H1 (cell line): ENCODE measurements at regions not wholly inside any gene's neighbourhood (a gene's known extent, or its start where the extent isn't known, plus 50 kb on each side); places are given as distances from the start of the nearest gene placed in this dataset.

Experiments
- CTCF ChIA-PET: fragments of 300-600 bp; sonication (Branson Sonifier 250); formaldehyde crosslinking; loops from one replicate; lab custom pipeline; 2021; ENCODE audit not compliant: partially characterized antibody; lab: Charles Lee
- POLR2A ChIA-PET: fragments of 300-600 bp; sonication (Branson Sonifier 250); formaldehyde crosslinking; loops from one replicate; lab custom pipeline; 2021; ENCODE audit warnings: inconsistent platforms; ENCODE audit not compliant: partially characterized antibody; lab: Charles Lee
- DNase-seq, 2 experiments: peaks; one replicate each; pipeline versions ENCODE4 v3.0.0 to v3.0.0-alpha.2; 2010 to 2022; ENCODE audit warnings: low spot score in 2 of 2, low read depth in 1 of 2, mixed read lengths in 1 of 2
- FAIRE-seq: peaks from 2 replicates; lab custom pipeline; 2011; peaks lifted over from hg19 to GRCh38; lab: Jason Lieb, UNC
- H2AFZ ChIP-seq: 2 replicates; pipeline ENCODE4 v1.8.1; 2012; ENCODE audit warnings: low read length, inconsistent platforms
- H2AK5ac ChIP-seq: 2 replicates; pipeline ENCODE4 v1.6.1; 2013; ENCODE audit warnings: low read depth, low read length
- H2BK120ac ChIP-seq: replicated peaks from 2 replicates; pipeline ENCODE3; 2013; ENCODE audit warnings: low read depth, low read length, inconsistent platforms
- H2BK12ac ChIP-seq: 2 replicates; pipeline ENCODE4 v1.6.1; 2013; ENCODE audit warnings: low read depth, low read length
- H2BK15ac ChIP-seq: 2 replicates; pipeline ENCODE4 v1.6.1; 2013; ENCODE audit warnings: low read length
- H2BK20ac ChIP-seq: 2 replicates; pipeline ENCODE4 v1.6.1; 2013; ENCODE audit warnings: low read length
- H2BK5ac ChIP-seq: 2 replicates; pipeline ENCODE4 v1.6.1; 2013; ENCODE audit warnings: low read depth, low read length
- H3K14ac ChIP-seq: 2 replicates; pipeline ENCODE4 v1.6.1; 2013; ENCODE audit warnings: inconsistent platforms; ENCODE audit not compliant: insufficient read length
- H3K18ac ChIP-seq: 2 replicates; pipeline ENCODE4 v1.6.1; 2013; ENCODE audit warnings: low read length; ENCODE audit errors: extremely low read depth
- H3K23ac ChIP-seq: 2 replicates; pipeline ENCODE4 v1.6.1; 2013; ENCODE audit warnings: inconsistent platforms; ENCODE audit not compliant: insufficient read length
- H3K23me2 ChIP-seq: 2 replicates; pipeline ENCODE4 v1.6.1; 2013; ENCODE audit warnings: low read depth, low read length
- H3K27ac ChIP-seq: 2 replicates; pipeline ENCODE4 v1.6.1; 2011; ENCODE audit warnings: low read depth, low read length, inconsistent platforms
- H3K27me3 ChIP-seq, 4 experiments: replicated peaks in 1 of 4; 1 replicate in 1 of 4; 2 replicates in 3 of 4; pipeline versions ENCODE4 v1.6.1 to v1.8.1; 2011 to 2013; ENCODE audit warnings: low read length in 3 of 4, mild to moderate bottlenecking in 3 of 4, inconsistent platforms in 2 of 4, mixed read lengths in 2 of 4, moderate library complexity in 1 of 4; ENCODE audit not compliant: control insufficient read depth in 3 of 4, insufficient read depth in 3 of 4; ENCODE audit errors: extremely low read depth in 1 of 4
- H3K36me3 ChIP-seq, 4 experiments: 2 replicates each; pipeline versions ENCODE4 v1.6.1 to v1.8.1; 2011 to 2013; ENCODE audit warnings: mild to moderate bottlenecking in 4 of 4, low read length in 3 of 4, moderate library complexity in 2 of 4, control low read depth in 1 of 4, inconsistent platforms in 1 of 4; ENCODE audit not compliant: insufficient read depth in 4 of 4, control insufficient read depth in 2 of 4
- H3K4ac ChIP-seq: replicated peaks from 2 replicates; pipeline ENCODE3; 2013; ENCODE audit warnings: low read length, low read depth, mixed read lengths, inconsistent platforms; ENCODE audit not compliant: insufficient read length
- H3K4me1 ChIP-seq, 4 experiments: replicated peaks in 1 of 4; 1 replicate in 1 of 4; 2 replicates in 3 of 4; pipeline versions ENCODE4 v1.6.1 to v1.8.1; 2011 to 2013; ENCODE audit warnings: low read length in 3 of 4, inconsistent platforms in 2 of 4, mixed read lengths in 1 of 4; ENCODE audit not compliant: insufficient read depth in 4 of 4, control insufficient read depth in 3 of 4
- H3K4me2 ChIP-seq, 2 experiments: 2 replicates each; pipeline versions ENCODE4 v1.6.1 to v1.8.1; 2011 to 2013; ENCODE audit warnings: low read depth in 2 of 2, low read length in 2 of 2, control low read depth in 1 of 2, inconsistent platforms in 1 of 2, mild to moderate bottlenecking in 1 of 2; ENCODE audit not compliant: insufficient read depth in 1 of 2
- H3K4me3 ChIP-seq, 4 experiments: fragments of 200-600, 300-600 bp in 1 of 4; sonication (generic), shearing (Covaris generic), sonication (Bioruptor Twin) in 1 of 4; 2 replicates each; pipeline versions ENCODE4 v1.5.1 to v1.8.1; 2011 to 2016; ENCODE audit warnings: low read length in 4 of 4, low read depth in 3 of 4, control low read depth in 2 of 4, inconsistent platforms in 2 of 4, mild to moderate bottlenecking in 2 of 4, mixed read lengths in 1 of 4, moderate library complexity in 1 of 4; ENCODE audit not compliant: insufficient read depth in 2 of 4; ENCODE audit errors: extremely low read depth in 1 of 4
- H3K56ac ChIP-seq: replicated peaks from 2 replicates; pipeline ENCODE3; 2013; ENCODE audit warnings: low read depth, mild to moderate bottlenecking, mixed read lengths, low read length, inconsistent platforms; ENCODE audit not compliant: insufficient read length
- H3K79me1 ChIP-seq: 2 replicates; pipeline ENCODE4 v1.6.1; 2013; ENCODE audit warnings: low read depth, low read length, control low read depth
- H3K79me2 ChIP-seq, 2 experiments: 2 replicates each; pipeline versions ENCODE4 v1.6.1 to v1.8.1; 2012 to 2013; ENCODE audit warnings: low read length in 2 of 2, mild to moderate bottlenecking in 2 of 2, inconsistent platforms in 1 of 2; ENCODE audit not compliant: insufficient read depth in 2 of 2, control insufficient read depth in 1 of 2
- H3K9ac ChIP-seq, 4 experiments: replicated peaks in 1 of 4; 1 replicate in 1 of 4; 2 replicates in 3 of 4; pipeline versions ENCODE4 v1.6.1 to v1.8.1; 2011 to 2013; ENCODE audit warnings: low read depth in 3 of 4, low read length in 3 of 4, control low read depth in 2 of 4, mild to moderate bottlenecking in 2 of 4, moderate library complexity in 2 of 4, inconsistent platforms in 1 of 4; ENCODE audit errors: extremely low read depth in 1 of 4
- H3K9me3 ChIP-seq, 2 experiments: 2 replicates each; pipeline versions ENCODE4 v1.6.1 to v1.8.1; 2012 to 2013; ENCODE audit warnings: mild to moderate bottlenecking in 2 of 2, moderate library complexity in 2 of 2, control low read depth in 1 of 2, inconsistent platforms in 1 of 2, low read depth in 1 of 2, low read length in 1 of 2, mixed read lengths in 1 of 2; ENCODE audit not compliant: insufficient read depth in 2 of 2
- H4K20me1 ChIP-seq, 2 experiments: replicated peaks in 1 of 2; 2 replicates each; pipeline versions ENCODE3 to v1.8.1; 2011 to 2013; ENCODE audit warnings: inconsistent platforms in 2 of 2, low read length in 2 of 2, mild to moderate bottlenecking in 1 of 2; ENCODE audit not compliant: insufficient read depth in 2 of 2, control insufficient read depth in 1 of 2
- H4K5ac ChIP-seq: 2 replicates; pipeline ENCODE4 v1.6.1; 2013; ENCODE audit warnings: low read length, low read depth, mixed read lengths, inconsistent platforms; ENCODE audit not compliant: insufficient read length
- H4K8ac ChIP-seq: 2 replicates; pipeline ENCODE4 v1.8.0; 2013; ENCODE audit warnings: mild to moderate bottlenecking, moderate library complexity, low read length, inconsistent platforms; ENCODE audit not compliant: insufficient read depth; ENCODE audit errors: extremely low read depth
- H4K91ac ChIP-seq: replicated peaks from 2 replicates; pipeline ENCODE3; 2013; ENCODE audit warnings: low read length, mixed read lengths, inconsistent platforms; ENCODE audit not compliant: insufficient read length
- EGR1 ChIP-seq: IDR thresholded peaks from 2 replicates; pipeline ENCODE4 v1.6.1; 2011; ENCODE audit warnings: low read depth, low read length, borderline replicate concordance
- FOSL1 ChIP-seq: IDR thresholded peaks from 2 replicates; pipeline ENCODE4 v1.6.1; 2011; ENCODE audit warnings: mild to moderate bottlenecking, low read depth, low read length, moderate library complexity; ENCODE audit not compliant: insufficient read depth
- RAD21 ChIP-seq, 2 experiments: IDR thresholded peaks in 1 of 2; conservative IDR thresholded peaks in 1 of 2; 2 replicates each; pipeline ENCODE4 v1.6.1; 2011; ENCODE audit warnings: low read depth in 2 of 2, low read length in 2 of 2, improper control_type of control experiment in 1 of 2, inconsistent platforms in 1 of 2, mild to moderate bottlenecking in 1 of 2, moderate library complexity in 1 of 2
- RFX5 ChIP-seq: IDR thresholded peaks from 2 replicates; pipeline ENCODE4 v1.6.1; 2011; ENCODE audit warnings: low read depth, low read length, improper control_type of control experiment, borderline replicate concordance
- SIRT6 ChIP-seq: IDR thresholded peaks from one replicate; pipeline ENCODE4 v1.7.1; 2012; ENCODE audit warnings: low read length, inconsistent platforms
- TEAD4 ChIP-seq: IDR thresholded peaks from 2 replicates; pipeline ENCODE4 v1.6.1; 2012; ENCODE audit warnings: low read depth, low read length, inconsistent platforms, mixed read lengths

GRCh38 chr5:147046894-147047293 is 168.3 kb upstream of the PPP2R2B start:
- H3K4me3 ChIP-seq: no peak overlapping the region
- H2BK5ac ChIP-seq: no peak overlapping the region
- no peak overlapping the region for H2BK15ac ChIP-seq
- H3K18ac ChIP-seq: no peak overlapping the region
- no peak overlapping the region for H2AFZ ChIP-seq
- H3K23me2 ChIP-seq: peaks cover 2% of the 10 kb centered on the region; the same call in 1 of the 2 replicates
- H3K79me2 ChIP-seq: no peaks in the 10 kb centered on the region
- H3K9me3 ChIP-seq: no peaks in the 10 kb centered on the region
- POLR2A ChIA-PET: no interaction called here
- H4K5ac ChIP-seq: no peak overlapping the region
- no peaks in the 10 kb centered on the region for H3K79me1 ChIP-seq
- no peak overlapping the region for H2BK20ac ChIP-seq
- H3K56ac ChIP-seq: no peak overlapping the region
- H3K9ac ChIP-seq: no peak overlapping the region
- no peak overlapping the region for H4K91ac ChIP-seq
- H3K36me3 ChIP-seq: no peaks in the 10 kb centered on the region
- H3K14ac ChIP-seq: no peak overlapping the region
- H2BK12ac ChIP-seq: no peak overlapping the region
- no peak overlapping the region for H2BK120ac ChIP-seq
- no peak overlapping the region for H4K8ac ChIP-seq
- H3K4me1 ChIP-seq: no peaks in the 10 kb centered on the region
- no peak overlapping the region for H3K23ac ChIP-seq
- no peak overlapping the region for H3K4ac ChIP-seq
- CTCF ChIA-PET: interaction anchor here (0.9 to 1.0 kb wide), 2 partner anchors 335 to 483 kb away, joined by 3 read pairs; no protein-coding TSS in a partner anchor
- no peak for FAIRE-seq
- H4K20me1 ChIP-seq: no peaks in the 10 kb centered on the region
- H3K27ac ChIP-seq: no peak overlapping the region
- no peak overlapping the region for H3K4me2 ChIP-seq
- no peak for DNase-seq
- no peaks in the 10 kb centered on the region for H3K27me3 ChIP-seq
- no peak overlapping the region for H2AK5ac ChIP-seq
- TF ChIP-seq RAD21 (IDR thresholded peaks at IDR 0.05 in 1 of 2, conservative IDR thresholded peaks at IDR 0.05 in 1 of 2; ENCODE audit: low read depth in 2 of 2, low read length in 2 of 2): no peak
- no peak for TF ChIP-seq EGR1
- TF ChIP-seq FOSL1: no peak
- no peak for TF ChIP-seq RFX5
- TF ChIP-seq SIRT6: no peak
- TF ChIP-seq TEAD4: no peak
